T-helper 17 cell (primary cell): ENCODE measurements at regions not wholly inside any gene's neighbourhood (a gene's known extent, or its start where the extent isn't known, plus 50 kb on each side); places are given as distances from the start of the nearest gene placed in this dataset.

Experiments used
- ATAC-seq: fragments of 150-1000 bp; cut with Tn5 transposase; 2 replicates; pipeline ENCODE4 v1.10.0; 2021; ENCODE audit warnings: mild to moderate bottlenecking, moderate library complexity
- DNase-seq, 3 donors: peaks; one replicate each; pipeline versions ENCODE4 v3.0.0 to v3.0.0-alpha.2; 2020 to 2021
- H3K9me3 ChIP-seq: one replicate; pipeline ENCODE4 v1.7.0; 2013; ENCODE audit warnings: low read length, mild to moderate bottlenecking; ENCODE audit not compliant: control insufficient read depth, poor library complexity, severe bottlenecking
- H3K27ac Mint-ChIP-seq: one replicate; pipeline ENCODE4 v1.8.0; 2022; ENCODE audit warnings: mild to moderate bottlenecking, moderate library complexity, mixed read lengths
- H3K27me3 Mint-ChIP-seq: one replicate; pipeline ENCODE4 v1.8.0; 2022; ENCODE audit warnings: mixed read lengths
- H3K36me3 Mint-ChIP-seq: one replicate; pipeline ENCODE4 v1.8.0; 2022; ENCODE audit warnings: low read depth, mixed read lengths
- H3K4me1 Mint-ChIP-seq: one replicate; pipeline ENCODE4 v1.8.0; 2022; ENCODE audit warnings: mild to moderate bottlenecking, mixed read lengths
- H3K4me3 Mint-ChIP-seq: one replicate; pipeline ENCODE4 v1.8.0; 2022; ENCODE audit warnings: mild to moderate bottlenecking, moderate library complexity, mixed read lengths

DNA sequence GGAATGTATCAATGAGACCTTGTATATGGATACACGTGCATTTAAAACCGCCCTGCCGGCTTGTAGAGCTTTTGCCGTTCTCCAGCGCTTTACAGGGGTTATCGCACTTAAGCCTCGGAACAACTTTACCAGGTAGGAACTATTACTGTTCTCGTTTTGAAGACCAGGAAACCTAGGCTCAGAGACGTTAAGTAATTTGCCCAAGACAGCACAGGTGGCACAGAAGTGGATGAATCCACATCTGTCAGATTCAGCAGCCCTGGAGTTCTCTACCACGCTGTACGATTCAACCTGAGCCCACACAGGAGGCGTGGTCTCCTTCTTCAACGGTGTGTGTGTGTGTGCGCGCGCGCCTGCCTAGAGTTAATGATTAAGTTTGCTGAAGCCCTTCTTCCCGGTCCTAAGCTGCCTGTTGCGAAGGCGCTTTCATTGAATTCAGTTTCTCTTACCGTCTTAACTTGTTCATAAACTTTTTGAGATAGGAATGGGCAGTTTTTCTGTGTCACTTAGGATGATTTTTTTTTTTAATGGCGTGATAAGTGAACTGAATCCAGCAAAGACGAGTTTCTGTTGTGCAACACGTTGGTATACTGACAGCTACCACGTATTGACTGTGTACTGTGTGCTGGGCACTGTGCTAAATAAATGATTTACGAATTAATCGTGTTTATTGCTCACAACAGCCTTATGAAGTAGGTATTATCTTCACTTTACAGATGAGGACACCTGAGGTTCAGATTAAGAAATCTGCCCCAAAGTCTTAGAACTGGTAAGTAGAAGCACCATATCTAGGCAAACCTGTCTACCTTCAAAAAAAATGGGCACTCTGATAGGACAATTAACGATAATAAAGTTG is 67.4 kb downstream of the KCNRG start:
- Mint-ChIP-seq H3K4me1 (peaks cover 25% of the 10 kb centered on the region), H3K4me3 (peak overlapping the region; percentile 100), H3K36me3 (peaks cover 3% of the 10 kb centered on the region), H3K27ac (peak overlapping the region; percentile 98), H3K27me3 (no peaks in the 10 kb centered on the region)
- H3K9me3 ChIP-seq, result no peaks in the 10 kb centered on the region
- peak; percentile 49 to 67 (median 59) for DNase-seq
- ATAC-seq, result peak; percentile 70

DNA sequence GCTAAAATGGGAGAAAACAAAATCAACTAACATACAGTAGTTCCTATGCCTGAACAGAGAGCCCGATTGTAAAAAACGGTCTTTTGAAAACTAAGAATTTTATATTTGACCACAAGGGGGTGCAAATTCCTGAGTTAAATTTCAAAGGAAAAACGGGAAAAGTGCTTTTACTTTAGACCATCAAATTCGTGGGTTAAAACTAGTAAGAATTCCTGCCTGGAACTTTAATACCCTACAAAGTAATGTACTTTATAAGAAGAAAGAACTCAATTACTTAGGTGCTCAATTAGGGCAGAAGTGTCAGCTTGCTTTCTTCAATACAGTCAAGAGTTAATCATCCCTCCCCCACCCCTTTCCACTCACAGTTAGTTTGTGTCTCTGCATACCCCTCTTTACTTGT is 69.8 kb downstream of the KCNRG start:
- Mint-ChIP-seq H3K4me1 (peaks cover 22% of the 10 kb centered on the region), H3K4me3 (no peak overlapping the region), H3K36me3 (peaks cover 3% of the 10 kb centered on the region), H3K27me3 (no peaks in the 10 kb centered on the region), H3K27ac (peak overlapping the region; percentile 56)
- no peaks in the 10 kb centered on the region for H3K9me3 ChIP-seq
- DNase-seq (no peak), ATAC-seq (no peak)

- no peaks in the 10 kb centered on the region for H3K36me3 Mint-ChIP-seq
- DNase-seq, result no peak
- H3K27me3 Mint-ChIP-seq, result no peaks in the 10 kb centered on the region
Observed at GRCh38 chr13:50089633-50090032, 74.4 kb downstream of the KCNRG start.

GRCh38 chr13:50090211-50090610 is 75.0 kb downstream of the KCNRG start:
- Mint-ChIP-seq H3K27me3 (no peaks in the 10 kb centered on the region), H3K4me3 (no peak overlapping the region)
- no peak for DNase-seq

More at GRCh38 chr13:50089633-50090032, 74.4 kb downstream of the KCNRG start:
- H3K27ac Mint-ChIP-seq, result no peak overlapping the region
- no peak for ATAC-seq
- H3K4me3 Mint-ChIP-seq, result no peak overlapping the region
- peaks cover 7% of the 10 kb centered on the region for H3K4me1 Mint-ChIP-seq
- H3K9me3 ChIP-seq, result no peaks in the 10 kb centered on the region

DNA sequence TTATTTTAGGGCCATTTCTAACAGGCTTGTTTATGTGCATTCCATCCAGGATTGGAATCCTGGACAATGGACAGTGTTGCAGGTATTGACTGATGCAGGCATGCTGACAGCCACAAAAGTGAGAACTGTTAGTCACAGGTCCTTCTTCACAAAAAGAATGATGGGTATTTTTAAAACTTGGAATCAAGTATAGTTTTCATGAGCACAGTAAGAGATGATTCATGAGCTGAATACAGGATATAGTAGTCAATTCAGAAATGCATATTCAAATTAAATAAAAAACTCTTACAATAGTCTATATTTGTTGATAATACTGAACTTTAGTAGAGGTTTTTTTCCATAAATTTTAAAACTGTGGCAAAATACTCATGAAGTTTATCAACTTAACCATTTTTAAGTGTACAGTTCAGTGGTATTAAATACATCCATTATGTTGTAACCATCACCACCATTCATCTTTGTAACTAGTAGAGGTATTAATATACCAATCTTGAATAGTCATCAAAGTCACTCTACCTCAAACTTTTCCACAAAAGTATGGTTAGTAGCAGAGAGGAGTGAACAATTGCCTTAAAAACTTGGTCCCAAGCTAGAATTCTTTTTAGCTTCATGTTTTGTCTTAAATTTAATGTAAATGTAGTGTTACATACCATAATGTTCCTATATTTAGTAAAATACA is 79.5 kb downstream of the KCNRG start:
- DNase-seq (no peak), ATAC-seq (no peak)
- H3K4me3 Mint-ChIP-seq, result no peak overlapping the region
- no peaks in the 10 kb centered on the region for H3K9me3 ChIP-seq
- H3K27me3 Mint-ChIP-seq, result no peaks in the 10 kb centered on the region
- peaks cover 2% of the 10 kb centered on the region for H3K4me1 Mint-ChIP-seq
- H3K36me3 Mint-ChIP-seq, result peaks cover 3% of the 10 kb centered on the region
- H3K27ac Mint-ChIP-seq, result no peak overlapping the region

More at GRCh38 chr13:50090211-50090610, 75.0 kb downstream of the KCNRG start:
- H3K9me3 ChIP-seq, result no peaks in the 10 kb centered on the region
- peaks cover 7% of the 10 kb centered on the region for H3K4me1 Mint-ChIP-seq
- no peak for ATAC-seq
- H3K36me3 Mint-ChIP-seq, result no peaks in the 10 kb centered on the region
- no peak overlapping the region for H3K27ac Mint-ChIP-seq

DNA sequence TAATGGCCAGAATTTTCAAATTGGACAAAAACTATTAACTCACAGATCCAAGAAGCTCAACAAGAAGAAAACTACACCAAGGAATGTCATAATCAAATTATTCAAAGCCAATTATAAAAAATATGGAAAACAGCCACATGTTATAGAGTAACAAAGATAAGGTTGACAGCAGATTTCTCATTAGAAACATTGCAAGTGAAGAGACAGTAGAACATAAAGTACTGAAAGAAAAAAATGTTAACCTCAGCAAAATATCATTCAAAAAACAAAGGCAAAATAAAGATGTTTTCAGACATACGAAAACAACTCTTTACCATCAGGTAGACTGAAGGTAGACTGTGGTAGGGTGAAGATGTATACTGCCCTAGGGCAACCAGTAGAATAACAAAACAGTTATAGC is 83.4 kb downstream of the KCNRG start:
- Mint-ChIP-seq H3K4me3 (no peak overlapping the region), H3K36me3 (peaks cover 3% of the 10 kb centered on the region), H3K27ac (no peak overlapping the region), H3K27me3 (no peaks in the 10 kb centered on the region), H3K4me1 (peaks cover 11% of the 10 kb centered on the region)
- DNase-seq (no peak), ATAC-seq (no peak)
- H3K9me3 ChIP-seq, result peaks cover 3% of the 10 kb centered on the region

GRCh38 chr13:50099473-50099872 is 84.2 kb downstream of the KCNRG start:
- no peak overlapping the region for H3K27ac Mint-ChIP-seq
- H3K36me3 Mint-ChIP-seq, result peaks cover 3% of the 10 kb centered on the region
- H3K4me1 Mint-ChIP-seq, result peaks cover 16% of the 10 kb centered on the region
- no peak for DNase-seq
- no peak for ATAC-seq
- H3K4me3 Mint-ChIP-seq, result no peak overlapping the region
- no peaks in the 10 kb centered on the region for H3K27me3 Mint-ChIP-seq
- H3K9me3 ChIP-seq, result peaks cover 3% of the 10 kb centered on the region

DNA sequence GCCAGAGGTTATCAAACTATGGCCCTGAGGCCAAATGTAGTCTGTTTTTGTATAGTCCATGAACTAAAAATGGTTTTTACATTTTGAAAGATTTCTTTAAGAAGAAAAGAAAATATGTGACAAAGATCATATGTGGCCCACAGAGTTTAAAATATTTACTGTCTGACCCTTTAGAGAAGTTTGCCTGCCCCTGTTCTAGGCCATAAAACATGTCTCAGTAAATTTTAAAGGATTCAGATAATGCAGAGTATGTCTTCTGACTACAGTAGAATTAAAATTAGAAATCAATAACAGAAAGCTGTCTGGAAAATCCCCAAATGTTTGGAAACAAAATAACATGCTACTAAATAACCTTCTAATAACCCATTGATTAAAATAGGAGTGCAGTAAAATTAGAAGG is 86.3 kb downstream of the KCNRG start:
- H3K4me3 Mint-ChIP-seq, result no peak overlapping the region
- H3K9me3 ChIP-seq, result peaks cover 3% of the 10 kb centered on the region
- DNase-seq, result no peak
- peak overlapping the region; percentile 49 for H3K27ac Mint-ChIP-seq
- H3K4me1 Mint-ChIP-seq, result peaks cover 28% of the 10 kb centered on the region
- ATAC-seq, result no peak
- H3K36me3 Mint-ChIP-seq, result peaks cover 6% of the 10 kb centered on the region
- H3K27me3 Mint-ChIP-seq, result no peaks in the 10 kb centered on the region

- H3K36me3 Mint-ChIP-seq, result peaks cover 2% of the 10 kb centered on the region
- H3K27ac Mint-ChIP-seq, result peak overlapping the region; percentile 5
- ATAC-seq, result no peak
- H3K4me3 Mint-ChIP-seq, result no peak overlapping the region
- peaks cover 3% of the 10 kb centered on the region for H3K9me3 ChIP-seq
- H3K27me3 Mint-ChIP-seq, result no peaks in the 10 kb centered on the region
- peaks cover 26% of the 10 kb centered on the region for H3K4me1 Mint-ChIP-seq
- no peak for DNase-seq
Observed at GRCh38 chr13:50104493-50104892, 89.2 kb downstream of the KCNRG start.

- Mint-ChIP-seq H3K27me3 (no peaks in the 10 kb centered on the region), H3K27ac (peak overlapping the region; percentile 96), H3K36me3 (peaks cover 2% of the 10 kb centered on the region), H3K4me1 (peaks cover 29% of the 10 kb centered on the region), H3K4me3 (peak overlapping the region; percentile 74)
- DNase-seq (no peak), ATAC-seq (peak; percentile 66)
- H3K9me3 ChIP-seq, result no peaks in the 10 kb centered on the region
Observed at GRCh38 chr13:50106559-50106958, 91.3 kb downstream of the KCNRG start.

- peak overlapping the region; percentile 96 for H3K27ac Mint-ChIP-seq
- ATAC-seq, result peak; percentile 40
Observed at GRCh38 chr13:50107205-50107604, 92.0 kb downstream of the KCNRG start.

GRCh38 chr13:50114961-50115360 is 99.7 kb downstream of the KCNRG start:
- Mint-ChIP-seq H3K27me3 (no peaks in the 10 kb centered on the region), H3K36me3 (no peaks in the 10 kb centered on the region), H3K4me1 (peaks cover 16% of the 10 kb centered on the region), H3K4me3 (no peak overlapping the region), H3K27ac (no peak overlapping the region)
- ATAC-seq (no peak), DNase-seq (no peak)
- no peaks in the 10 kb centered on the region for H3K9me3 ChIP-seq

More at GRCh38 chr13:50107205-50107604, 92.0 kb downstream of the KCNRG start:
- no peak for DNase-seq
- Mint-ChIP-seq H3K4me1 (peaks cover 28% of the 10 kb centered on the region), H3K36me3 (peaks cover 2% of the 10 kb centered on the region), H3K27me3 (no peaks in the 10 kb centered on the region), H3K4me3 (no peak overlapping the region)
- H3K9me3 ChIP-seq, result no peaks in the 10 kb centered on the region

GRCh38 chr13:50115695-50116094 is 100.5 kb downstream of the KCNRG start:
- no peak for DNase-seq
- peaks cover 16% of the 10 kb centered on the region for H3K4me1 Mint-ChIP-seq
- H3K9me3 ChIP-seq, result no peaks in the 10 kb centered on the region
- H3K27me3 Mint-ChIP-seq, result no peaks in the 10 kb centered on the region
- no peaks in the 10 kb centered on the region for H3K36me3 Mint-ChIP-seq
- no peak overlapping the region for H3K27ac Mint-ChIP-seq
- no peak overlapping the region for H3K4me3 Mint-ChIP-seq
- no peak for ATAC-seq
